ENCODE measurements at regions not wholly inside any gene's neighbourhood (a gene's known extent, or its start where the extent isn't known, plus 50 kb on each side); places are given as distances from the start of the nearest gene placed in this dataset.
"Not testable (repeated sequence)": the region's sequence is repeated elsewhere in the genome, so short reads cannot be mapped to it uniquely, and the experiment has no call there.

- TF ChIP-seq REST (IDR thresholded peaks at IDR 0.05; ENCODE audit: borderline replicate concordance); EZH2 (IDR thresholded peaks at IDR 0.05; ENCODE audit: borderline replicate concordance, insufficient read depth, low read length, poor library complexity, severe bottlenecking): not testable (repeated sequence)
- TF ChIP-seq, protein P1, sequence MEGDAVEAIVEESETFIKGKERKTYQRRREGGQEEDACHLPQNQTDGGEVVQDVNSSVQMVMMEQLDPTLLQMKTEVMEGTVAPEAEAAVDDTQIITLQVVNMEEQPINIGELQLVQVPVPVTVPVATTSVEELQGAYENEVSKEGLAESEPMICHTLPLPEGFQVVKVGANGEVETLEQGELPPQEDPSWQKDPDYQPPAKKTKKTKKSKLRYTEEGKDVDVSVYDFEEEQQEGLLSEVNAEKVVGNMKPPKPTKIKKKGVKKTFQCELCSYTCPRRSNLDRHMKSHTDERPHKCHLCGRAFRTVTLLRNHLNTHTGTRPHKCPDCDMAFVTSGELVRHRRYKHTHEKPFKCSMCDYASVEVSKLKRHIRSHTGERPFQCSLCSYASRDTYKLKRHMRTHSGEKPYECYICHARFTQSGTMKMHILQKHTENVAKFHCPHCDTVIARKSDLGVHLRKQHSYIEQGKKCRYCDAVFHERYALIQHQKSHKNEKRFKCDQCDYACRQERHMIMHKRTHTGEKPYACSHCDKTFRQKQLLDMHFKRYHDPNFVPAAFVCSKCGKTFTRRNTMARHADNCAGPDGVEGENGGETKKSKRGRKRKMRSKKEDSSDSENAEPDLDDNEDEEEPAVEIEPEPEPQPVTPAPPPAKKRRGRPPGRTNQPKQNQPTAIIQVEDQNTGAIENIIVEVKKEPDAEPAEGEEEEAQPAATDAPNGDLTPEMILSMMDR (IDR thresholded peaks at IDR 0.05; ENCODE audit: poor library complexity, severe bottlenecking), result not testable (repeated sequence)
Measured at GRCh38 chr3:89747541-89748278, 640.3 kb downstream of the EPHA3 start.
